ENCODE measurements at regions not wholly inside any gene's neighbourhood (a gene's known extent, or its start where the extent isn't known, plus 50 kb on each side); places are given as distances from the start of the nearest gene placed in this dataset.

DNA sequence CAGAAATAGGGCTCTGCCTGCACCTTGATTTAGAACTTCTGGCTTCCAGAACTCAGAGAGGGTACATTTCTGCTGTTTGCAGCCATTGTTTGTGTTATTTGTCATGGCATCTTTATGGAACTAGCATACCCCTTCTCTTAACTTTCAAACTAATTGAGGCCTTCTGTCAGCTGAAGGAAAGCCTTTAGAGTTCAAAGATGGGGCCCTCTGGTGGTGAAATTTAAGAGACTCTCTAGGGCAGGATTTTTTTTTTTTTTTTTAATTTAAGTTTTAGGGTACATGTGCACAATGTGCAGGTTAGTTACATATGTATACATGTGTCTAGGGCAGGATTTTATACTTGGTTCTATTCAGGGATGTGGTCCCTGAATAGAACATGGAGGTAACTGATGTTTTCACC, 260.6 kb upstream of the LINC00305 start:
- Histone ChIP-seq H4K20me1 (ENCODE audit: insufficient read depth, low read length) (no peaks in the 10 kb centered on the region), H3K4me3 (ENCODE audit: low read length) (no peak overlapping the region), H2AFZ (ENCODE audit: low read depth, low read length) (peak overlapping the region; percentile 91), H3K79me2 (ENCODE audit: low read length) (no peaks in the 10 kb centered on the region), H3K36me3 (replicated peaks; ENCODE audit: low read depth, low read length) (peaks cover 13% of the 10 kb centered on the region), H3K9ac (ENCODE audit: low read length) (no peak overlapping the region), H3K9me3 (ENCODE audit: insufficient read depth, low read length) (no peaks in the 10 kb centered on the region), H3K27me3 (ENCODE audit: low read depth, low read length) (no peaks in the 10 kb centered on the region), H3K4me2 (ENCODE audit: low read length) (peak overlapping the region; percentile 4; the same call in 1 of the 2 replicates), H3K4me1 (ENCODE audit: low read length) (peaks cover 65% of the 10 kb centered on the region), H3K27ac (ENCODE audit: low read length) (0 out of 2 replicates have a peak overlapping the region, but pooled peaks have one; percentile 1)
- TF ChIP-seq, protein P1, sequence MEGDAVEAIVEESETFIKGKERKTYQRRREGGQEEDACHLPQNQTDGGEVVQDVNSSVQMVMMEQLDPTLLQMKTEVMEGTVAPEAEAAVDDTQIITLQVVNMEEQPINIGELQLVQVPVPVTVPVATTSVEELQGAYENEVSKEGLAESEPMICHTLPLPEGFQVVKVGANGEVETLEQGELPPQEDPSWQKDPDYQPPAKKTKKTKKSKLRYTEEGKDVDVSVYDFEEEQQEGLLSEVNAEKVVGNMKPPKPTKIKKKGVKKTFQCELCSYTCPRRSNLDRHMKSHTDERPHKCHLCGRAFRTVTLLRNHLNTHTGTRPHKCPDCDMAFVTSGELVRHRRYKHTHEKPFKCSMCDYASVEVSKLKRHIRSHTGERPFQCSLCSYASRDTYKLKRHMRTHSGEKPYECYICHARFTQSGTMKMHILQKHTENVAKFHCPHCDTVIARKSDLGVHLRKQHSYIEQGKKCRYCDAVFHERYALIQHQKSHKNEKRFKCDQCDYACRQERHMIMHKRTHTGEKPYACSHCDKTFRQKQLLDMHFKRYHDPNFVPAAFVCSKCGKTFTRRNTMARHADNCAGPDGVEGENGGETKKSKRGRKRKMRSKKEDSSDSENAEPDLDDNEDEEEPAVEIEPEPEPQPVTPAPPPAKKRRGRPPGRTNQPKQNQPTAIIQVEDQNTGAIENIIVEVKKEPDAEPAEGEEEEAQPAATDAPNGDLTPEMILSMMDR (IDR thresholded peaks at IDR 0.05; ENCODE audit: low read depth, low read length) = peak; percentile 90
- no peak for TF ChIP-seq EZH2phosphoT487 (IDR thresholded peaks at IDR 0.05; ENCODE audit: low read depth)

DNA sequence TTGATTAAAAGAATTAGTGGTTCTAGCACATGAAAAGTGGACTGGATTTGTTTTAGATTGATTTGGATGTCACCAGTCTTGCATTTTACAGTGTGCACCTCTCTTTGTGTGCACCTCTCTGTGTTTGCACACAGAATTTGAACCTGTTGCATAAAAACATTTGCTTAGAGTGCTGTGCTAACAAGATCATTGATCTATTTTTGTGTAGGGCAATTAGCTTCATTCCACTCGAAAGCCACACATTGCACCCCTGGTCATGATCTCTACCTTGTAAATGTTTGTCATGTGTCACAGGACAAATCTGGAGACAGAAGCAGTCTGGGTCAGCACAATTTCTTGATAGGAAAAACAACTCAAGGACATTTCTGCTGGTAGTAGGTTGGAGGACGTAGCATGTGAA, 258.7 kb upstream of the LINC00305 start:
- TF ChIP-seq EZH2phosphoT487 (IDR thresholded peaks at IDR 0.05; ENCODE audit: low read depth) = no peak
- TF ChIP-seq, protein P1 (IDR thresholded peaks at IDR 0.05; ENCODE audit: low read depth, low read length) = no peak
- H3K36me3 ChIP-seq (replicated peaks; ENCODE audit: low read depth, low read length) = peaks cover 18% of the 10 kb centered on the region
- H2AFZ ChIP-seq (ENCODE audit: low read depth, low read length) = peak overlapping the region; percentile 52; the same call in 1 of the 2 replicates
- H3K79me2 ChIP-seq (ENCODE audit: low read length) = no peaks in the 10 kb centered on the region
- H3K4me3 ChIP-seq (ENCODE audit: low read length) = no peak overlapping the region
- H3K27ac ChIP-seq (ENCODE audit: low read length) = no peak overlapping the region
- no peak overlapping the region for H3K9ac ChIP-seq (ENCODE audit: low read length)
- peaks cover 81% of the 10 kb centered on the region for H3K4me1 ChIP-seq (ENCODE audit: low read length)
- H3K27me3 ChIP-seq (ENCODE audit: low read depth, low read length) = no peaks in the 10 kb centered on the region
- no peaks in the 10 kb centered on the region; the same call in 1 of the 2 replicates for H3K9me3 ChIP-seq (ENCODE audit: insufficient read depth, low read length)
- peak overlapping the region; percentile 4 for H3K4me2 ChIP-seq (ENCODE audit: low read length)
- no peaks in the 10 kb centered on the region for H4K20me1 ChIP-seq (ENCODE audit: insufficient read depth, low read length)

DNA sequence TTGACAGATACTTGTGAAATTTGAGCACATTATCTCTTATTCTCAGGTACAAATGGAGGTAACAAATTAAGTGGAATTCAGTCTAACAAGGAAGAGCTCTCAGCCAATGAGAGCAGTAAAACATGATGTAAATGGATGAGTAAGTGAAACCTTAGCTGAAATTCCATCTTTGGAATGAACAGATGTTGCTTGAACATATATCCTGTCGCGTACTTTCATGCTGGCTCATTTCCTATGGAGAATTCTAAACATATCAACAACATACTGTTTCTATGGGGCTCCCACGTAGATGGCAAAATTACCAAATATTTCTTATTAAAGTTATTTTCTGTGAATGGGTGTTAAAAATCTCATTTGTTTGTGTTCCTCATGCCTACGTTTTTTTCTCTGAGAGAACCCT, 256.3 kb upstream of the LINC00305 start:
- Histone ChIP-seq H3K9me3 (ENCODE audit: insufficient read depth, low read length) (no peaks in the 10 kb centered on the region; the same call in 1 of the 2 replicates), H3K4me3 (ENCODE audit: low read length) (no peak overlapping the region), H3K79me2 (ENCODE audit: low read length) (no peaks in the 10 kb centered on the region), H3K36me3 (replicated peaks; ENCODE audit: low read depth, low read length) (peaks cover 20% of the 10 kb centered on the region), H3K9ac (ENCODE audit: low read length) (no peak overlapping the region), H4K20me1 (ENCODE audit: insufficient read depth, low read length) (no peaks in the 10 kb centered on the region), H2AFZ (ENCODE audit: low read depth, low read length) (no peak overlapping the region), H3K4me1 (ENCODE audit: low read length) (peaks cover 67% of the 10 kb centered on the region), H3K27me3 (ENCODE audit: low read depth, low read length) (no peaks in the 10 kb centered on the region), H3K4me2 (ENCODE audit: low read length) (no peak overlapping the region), H3K27ac (ENCODE audit: low read length) (peak overlapping the region; percentile 85; the same call in 1 of the 2 replicates)
- no peak for TF ChIP-seq EZH2phosphoT487 (IDR thresholded peaks at IDR 0.05; ENCODE audit: low read depth)
- TF ChIP-seq, protein P1 (IDR thresholded peaks at IDR 0.05; ENCODE audit: low read depth, low read length) = no peak

DNA sequence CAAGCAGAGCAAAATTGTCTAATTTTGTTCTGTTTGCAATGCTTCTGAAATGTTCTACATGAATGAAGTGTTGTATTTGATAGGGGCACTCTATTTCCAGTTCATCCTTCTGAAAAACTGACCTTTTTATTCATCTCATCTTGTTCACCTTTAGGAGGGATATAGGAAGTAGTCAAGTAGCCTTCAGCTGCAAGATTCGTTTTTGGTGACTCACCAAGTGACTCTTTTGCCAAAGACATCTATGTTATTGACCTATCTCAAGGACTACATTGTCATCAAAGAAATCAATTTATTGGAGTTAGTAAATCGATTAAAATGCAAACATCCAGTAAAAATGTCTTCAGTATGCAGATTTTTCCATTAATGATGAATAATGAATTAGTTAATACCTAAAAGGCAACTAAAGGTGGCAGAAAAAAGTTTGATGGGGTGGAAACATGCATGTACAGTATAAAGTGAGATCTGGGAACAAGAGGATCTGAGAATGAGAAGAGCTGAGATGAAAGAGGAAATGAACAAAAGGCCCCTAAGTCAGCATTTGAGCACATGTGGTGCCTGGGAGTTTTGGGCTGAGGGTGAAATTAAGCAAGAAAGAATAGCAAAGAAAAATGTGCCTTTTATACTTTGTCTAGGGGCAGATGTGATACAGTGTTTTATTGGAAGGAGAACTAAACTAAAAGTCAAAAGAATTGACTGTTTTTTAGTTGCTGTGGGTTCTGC, 255.1 kb upstream of the LINC00305 start:
- Histone ChIP-seq H3K9ac (ENCODE audit: low read length) (peak overlapping the region; percentile 42; the same call in 1 of the 2 replicates), H3K27ac (ENCODE audit: low read length) (peak overlapping the region; percentile 85), H3K27me3 (ENCODE audit: low read depth, low read length) (no peaks in the 10 kb centered on the region), H2AFZ (ENCODE audit: low read depth, low read length) (peak overlapping the region; percentile 49; the same call in 1 of the 2 replicates), H3K4me3 (ENCODE audit: low read length) (peak overlapping the region; percentile 10), H3K79me2 (ENCODE audit: low read length) (no peaks in the 10 kb centered on the region), H3K4me1 (ENCODE audit: low read length) (peaks cover 69% of the 10 kb centered on the region), H4K20me1 (ENCODE audit: insufficient read depth, low read length) (no peaks in the 10 kb centered on the region), H3K9me3 (ENCODE audit: insufficient read depth, low read length) (no peaks in the 10 kb centered on the region; the same call in 1 of the 2 replicates), H3K36me3 (replicated peaks; ENCODE audit: low read depth, low read length) (peaks cover 27% of the 10 kb centered on the region), H3K4me2 (ENCODE audit: low read length) (peak overlapping the region; percentile 46)
- TF ChIP-seq, protein P1 (IDR thresholded peaks at IDR 0.05; ENCODE audit: low read depth, low read length) = no peak
- TF ChIP-seq EZH2phosphoT487 (IDR thresholded peaks at IDR 0.05; ENCODE audit: low read depth) = no peak

Measured in OCI-LY3 (cell line).